ENCODE measurements at regions not wholly inside any gene's neighbourhood (a gene's known extent, or its start where the extent isn't known, plus 50 kb on each side); places are given as distances from the start of the nearest gene placed in this dataset.

- TF ChIP-seq CTCF (conservative IDR thresholded peaks at IDR 0.05; ENCODE audit: low read length), result no peak
- no peak for TF ChIP-seq EZH2phosphoT487 (IDR thresholded peaks at IDR 0.05; ENCODE audit: borderline replicate concordance)
Measured at GRCh38 chr4:107255596-107255995, 219.5 kb upstream of the DKK2 start.

Data from Loucy (cell line).